GM21576 (cell line): ENCODE measurements at regions not wholly inside any gene's neighbourhood (a gene's known extent, or its start where the extent isn't known, plus 50 kb on each side); places are given as distances from the start of the nearest gene placed in this dataset.

ENCODE experiments used
- ATAC-seq: cut with Tn5 transposase; IDR thresholded peaks from one replicate; pipeline ENCODE4 v1.9.1; 2021; ENCODE audit warnings: mild to moderate bottlenecking, moderate library complexity; ENCODE audit not compliant: unreplicated experiment

DNA sequence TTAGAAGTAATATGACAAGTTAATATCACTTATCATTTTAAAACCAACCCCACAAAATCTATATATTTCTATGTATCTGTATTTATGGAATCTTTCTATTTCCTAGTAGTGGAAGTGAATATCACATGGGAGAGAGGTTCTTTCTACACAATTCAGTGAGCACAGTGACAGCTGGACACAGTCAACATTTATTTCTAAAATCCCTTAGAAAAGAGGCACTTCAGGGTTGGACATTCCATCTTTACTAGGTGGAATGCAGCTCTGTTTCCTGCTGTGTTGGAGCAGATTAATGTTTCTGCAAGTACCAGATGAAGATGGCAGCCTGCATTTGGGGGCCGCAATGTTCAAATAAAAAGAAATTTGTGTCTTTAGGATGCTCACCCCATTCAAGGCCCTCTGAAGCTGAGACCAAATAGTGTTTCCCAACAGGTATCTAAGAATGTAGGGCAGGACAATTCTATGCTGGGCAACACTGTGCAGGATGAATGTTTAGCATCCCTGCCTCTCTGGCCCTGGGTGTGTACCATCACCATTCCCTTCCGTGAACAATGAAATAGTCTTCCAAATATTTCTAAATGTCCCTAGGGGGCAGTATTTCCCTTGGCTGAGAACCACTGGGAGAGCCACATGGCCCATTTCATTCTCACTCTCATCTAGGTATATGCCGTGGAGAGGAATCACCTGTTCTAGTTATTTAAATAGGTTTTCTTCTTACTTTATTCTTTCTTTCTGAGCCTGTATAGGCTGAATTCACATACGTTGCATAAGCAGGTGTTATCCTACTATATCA, 394.8 kb downstream of the PRDM2 start:
- ATAC-seq: no peak

DNA sequence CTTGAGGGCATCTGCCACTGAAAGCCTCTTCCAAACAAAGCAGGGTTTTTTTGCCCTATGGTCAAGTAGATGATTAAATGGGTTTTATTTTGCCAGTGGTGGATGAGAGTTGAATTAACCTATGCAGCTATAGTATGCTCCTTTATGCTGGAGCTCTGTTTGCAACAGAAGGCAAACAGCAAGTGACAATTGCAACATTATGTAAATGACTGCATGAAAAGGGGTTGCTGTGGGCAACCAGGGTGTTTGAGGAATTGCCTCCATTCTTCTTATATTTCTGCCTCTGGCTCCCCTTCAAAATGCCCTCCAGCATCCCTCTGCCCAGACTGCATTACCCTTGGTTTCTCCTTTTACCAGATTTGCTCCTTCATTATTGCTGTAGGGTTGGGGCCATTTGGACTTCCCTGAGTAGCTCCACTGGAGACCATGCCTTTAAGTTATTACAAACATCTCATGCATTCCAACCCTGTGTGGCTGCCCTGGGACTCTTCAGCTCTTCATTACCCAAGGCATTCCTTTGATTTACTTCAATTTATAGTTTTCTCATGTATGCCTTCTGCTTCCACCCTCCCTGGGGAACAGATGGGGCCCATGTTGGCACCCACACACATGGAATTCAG, 398.4 kb downstream of the PRDM2 start:
- no peak for ATAC-seq

DNA sequence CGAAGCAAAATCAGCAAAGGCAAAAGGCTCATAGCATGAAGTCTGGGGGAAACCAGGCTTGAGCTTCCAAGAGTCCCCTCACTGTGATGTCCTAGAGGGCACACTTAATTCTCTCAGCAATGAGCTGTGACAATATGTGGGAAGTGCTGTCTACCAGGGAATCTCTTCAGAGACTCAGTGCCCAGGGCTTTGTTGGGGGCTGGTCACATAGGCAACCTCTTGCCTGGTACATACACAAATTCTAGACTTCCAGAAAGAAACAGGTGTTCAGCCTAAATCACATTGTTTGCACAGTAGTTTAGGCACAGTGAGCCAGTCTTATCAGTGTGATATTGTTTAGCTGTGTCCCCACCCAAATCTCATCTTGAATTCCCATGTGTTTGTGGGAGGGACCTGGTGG, 400.5 kb downstream of the PRDM2 start:
- no peak for ATAC-seq

DNA sequence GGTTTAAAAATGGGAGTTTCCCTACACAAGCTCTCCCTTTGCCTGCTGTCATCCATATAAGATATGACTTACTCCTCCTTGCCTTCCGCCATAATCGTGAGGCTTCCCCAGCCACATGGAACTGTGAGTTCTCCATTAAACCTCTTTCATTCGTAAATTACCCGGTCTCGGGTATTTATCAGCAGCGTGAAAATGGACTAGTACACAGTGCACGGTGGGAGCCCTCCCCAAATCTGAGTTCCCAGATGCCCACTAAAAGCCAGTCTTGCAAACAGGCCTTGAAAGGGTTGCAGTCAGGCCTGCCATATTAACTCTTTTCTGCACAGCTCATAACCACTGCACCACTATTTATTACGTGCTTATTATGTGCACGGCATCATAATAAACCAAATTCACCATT, 400.9 kb downstream of the PRDM2 start:
- no peak for ATAC-seq

DNA sequence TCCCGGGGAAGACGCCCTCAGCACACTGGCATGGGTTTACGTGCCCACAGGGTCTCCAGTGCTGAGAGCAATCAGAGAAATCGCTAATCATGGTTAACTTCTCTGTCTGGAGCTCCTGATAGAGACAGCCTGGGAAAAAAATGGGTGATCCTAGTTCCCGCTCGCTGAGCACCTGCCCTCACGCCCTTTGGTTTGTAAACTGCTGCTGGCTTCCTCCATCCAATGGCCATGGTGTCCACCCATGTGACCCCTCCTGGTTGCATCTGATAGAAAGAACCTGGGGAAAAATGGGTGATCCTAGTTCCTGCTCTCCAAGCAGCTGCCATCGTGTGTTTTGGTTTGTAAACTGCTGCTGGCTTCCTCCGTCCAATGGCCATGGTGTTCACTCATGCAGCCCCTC, 402.2 kb downstream of the PRDM2 start:
- ATAC-seq: no peak

DNA sequence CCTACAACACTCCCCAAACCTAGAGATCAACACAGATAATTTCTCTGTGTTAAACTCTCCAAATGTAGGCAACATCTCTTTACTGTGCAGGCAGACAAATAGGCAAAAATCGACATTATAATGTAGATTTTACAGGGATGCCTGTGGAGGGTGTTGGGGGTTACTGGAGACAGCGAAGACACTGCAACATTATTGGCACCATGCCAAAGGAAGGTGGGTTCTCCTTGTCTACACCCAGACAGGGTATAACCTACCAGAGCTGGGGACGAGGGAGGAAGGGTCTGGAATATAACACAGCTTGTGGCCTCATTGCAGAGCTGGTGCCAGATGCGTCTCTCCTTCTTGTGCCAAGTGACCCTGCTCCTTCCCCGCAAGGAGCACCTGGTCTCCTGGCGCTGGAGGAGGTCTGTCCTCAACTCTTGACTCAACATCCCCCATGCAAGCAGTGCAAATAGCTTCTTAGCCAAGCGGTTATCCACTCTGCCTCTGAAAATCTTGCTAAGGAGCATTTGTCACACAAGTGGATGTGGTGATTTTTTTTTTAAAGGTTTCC, 404.0 kb downstream of the PRDM2 start:
- ATAC-seq: no peak

DNA sequence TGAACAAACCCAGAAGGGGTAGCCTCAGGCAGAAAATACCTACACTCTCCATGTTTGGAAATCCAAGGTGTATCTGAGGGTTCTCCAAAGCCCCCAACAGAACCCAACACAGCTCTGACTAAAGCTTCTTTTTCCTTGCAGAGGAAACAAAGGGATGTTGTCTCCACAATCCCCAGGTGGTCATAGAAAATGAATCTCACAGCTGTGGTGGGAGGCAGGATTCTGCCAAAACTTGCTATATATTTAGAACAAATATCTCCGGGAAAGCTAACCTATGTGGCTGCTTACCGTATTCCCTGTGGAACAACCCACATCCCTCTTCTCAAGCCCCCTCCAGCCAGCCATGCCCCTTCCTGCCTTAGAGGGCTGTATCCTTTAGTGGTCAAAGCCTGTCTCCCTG, 406.1 kb downstream of the PRDM2 start:
- no peak for ATAC-seq

DNA sequence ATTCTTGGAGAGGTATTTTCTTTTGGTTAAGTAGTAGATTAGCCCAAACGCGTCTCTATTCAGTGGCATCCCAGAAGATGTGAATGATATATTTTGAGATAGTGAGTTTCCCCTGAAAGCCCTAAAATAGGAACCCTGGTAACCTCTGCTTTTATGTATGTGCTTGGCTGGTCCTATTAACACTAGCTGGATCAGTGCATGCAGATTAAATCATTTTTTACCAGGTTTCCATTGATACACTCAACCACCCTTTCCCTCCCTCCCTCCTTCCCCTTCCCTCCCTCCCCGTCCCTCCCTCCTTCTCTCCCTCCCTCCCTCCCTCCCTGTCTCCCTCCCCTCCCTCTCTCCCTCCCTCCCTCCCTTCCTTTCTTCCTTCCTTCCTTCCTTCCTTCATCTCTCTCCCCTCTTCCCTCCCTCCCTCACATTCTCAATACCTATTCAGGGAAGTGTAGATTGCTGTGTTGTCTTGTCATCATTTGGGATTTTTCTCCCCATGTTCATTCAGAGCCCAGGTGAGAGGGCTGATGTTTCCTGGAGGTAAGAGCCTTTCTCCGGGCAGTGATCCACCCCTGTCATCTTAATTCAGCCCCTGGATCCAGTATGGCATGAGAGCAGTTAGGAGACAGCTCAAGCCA, 406.8 kb downstream of the PRDM2 start:
- ATAC-seq: no peak

DNA sequence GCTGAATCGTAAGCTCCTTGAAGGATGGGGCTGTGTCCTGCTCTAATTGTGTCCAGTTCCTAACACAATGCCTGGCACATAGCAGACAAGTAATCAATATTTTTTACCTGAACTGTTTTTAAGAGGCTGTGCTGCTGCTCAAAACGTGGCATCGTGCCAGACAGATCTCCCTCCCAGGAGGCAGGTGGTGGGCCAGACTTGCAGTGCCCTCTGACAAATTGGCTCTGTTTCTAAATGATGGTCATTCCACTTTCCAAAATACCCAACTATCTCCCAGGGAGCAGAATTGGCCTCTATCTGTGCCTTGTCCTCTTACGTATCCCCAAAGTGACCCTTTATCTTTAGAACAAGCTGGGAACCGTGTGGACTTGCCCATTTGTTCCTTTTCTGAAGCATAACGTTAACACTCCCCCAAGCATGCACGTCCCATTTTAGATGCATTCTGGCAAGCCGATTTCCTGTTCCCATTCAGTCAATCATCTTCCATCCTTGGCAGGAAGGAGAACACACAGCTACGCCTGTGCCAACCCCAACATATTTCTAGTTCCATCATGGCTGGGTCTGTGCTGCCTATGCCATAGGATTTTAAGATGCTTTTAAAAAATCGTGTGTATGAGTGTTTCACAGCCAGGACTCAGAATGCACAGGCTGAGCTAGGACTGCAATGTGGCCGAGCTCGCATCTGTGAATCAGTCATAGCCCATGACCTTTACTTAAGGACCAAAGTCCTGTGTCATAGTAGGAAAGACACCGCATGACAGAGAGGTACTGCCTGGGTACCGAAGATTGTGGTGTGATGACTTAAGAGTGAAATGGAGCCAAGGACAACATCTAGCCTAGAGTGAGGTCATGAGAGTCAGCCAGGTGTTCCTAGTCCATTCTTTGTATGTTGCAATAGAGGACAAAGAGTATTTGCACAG, 408.6 kb downstream of the PRDM2 start:
- ATAC-seq: no peak

DNA sequence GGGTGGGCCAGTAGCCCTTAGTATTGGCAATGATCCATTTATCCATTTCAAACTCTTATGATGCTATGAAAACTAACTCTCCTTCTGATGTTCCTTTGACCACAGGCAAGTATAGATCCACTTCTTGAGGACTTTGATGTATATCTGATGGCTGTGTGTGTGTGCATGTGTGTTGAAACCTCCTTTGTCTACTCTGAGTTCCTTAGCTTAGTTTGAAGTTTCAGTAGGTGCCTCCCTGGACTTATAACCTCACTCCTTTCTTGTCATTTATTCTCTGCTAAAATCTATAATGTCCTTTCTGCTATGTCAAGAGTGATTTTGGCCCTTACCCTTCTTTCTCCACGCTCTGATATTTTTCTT, 409.3 kb downstream of the PRDM2 start:
- no peak for ATAC-seq

DNA sequence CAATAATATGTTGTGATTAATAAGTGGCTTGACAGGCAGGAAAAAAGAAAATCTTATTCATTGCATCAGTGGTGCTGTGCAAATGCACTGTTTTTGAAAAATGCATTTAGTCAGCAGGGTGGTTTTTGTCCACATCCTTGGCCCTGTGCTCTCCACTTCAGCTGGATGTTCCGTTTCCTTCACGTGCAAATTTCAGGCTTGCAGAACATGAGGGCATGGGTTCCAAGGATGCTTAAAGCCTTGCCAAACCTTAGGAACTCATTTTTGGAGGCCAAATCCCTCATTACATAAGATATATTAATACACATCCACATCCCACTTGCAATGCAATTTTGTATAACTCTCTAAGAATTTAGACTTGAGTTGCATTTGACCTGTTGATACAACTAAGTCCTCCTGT, 410.1 kb downstream of the PRDM2 start:
- ATAC-seq: no peak

DNA sequence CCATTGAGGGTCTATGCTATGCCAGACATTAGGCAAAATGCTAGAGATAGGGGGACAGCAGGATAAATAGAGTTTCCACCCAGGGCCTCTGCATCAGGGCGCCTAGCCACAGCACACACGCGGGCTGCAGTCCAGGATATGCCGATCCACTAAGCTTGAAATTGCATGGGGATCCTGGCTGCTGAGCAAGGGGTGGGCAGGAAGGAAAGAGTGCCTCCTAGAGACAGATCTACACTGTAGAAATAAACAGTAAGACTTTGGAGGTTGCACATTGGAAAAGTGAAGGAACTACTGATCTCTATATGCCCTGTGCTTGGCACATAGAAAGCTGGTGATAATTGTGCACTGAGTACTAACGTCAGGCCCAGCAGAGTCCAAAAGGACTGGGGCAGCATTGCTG, 411.1 kb downstream of the PRDM2 start:
- no peak for ATAC-seq

DNA sequence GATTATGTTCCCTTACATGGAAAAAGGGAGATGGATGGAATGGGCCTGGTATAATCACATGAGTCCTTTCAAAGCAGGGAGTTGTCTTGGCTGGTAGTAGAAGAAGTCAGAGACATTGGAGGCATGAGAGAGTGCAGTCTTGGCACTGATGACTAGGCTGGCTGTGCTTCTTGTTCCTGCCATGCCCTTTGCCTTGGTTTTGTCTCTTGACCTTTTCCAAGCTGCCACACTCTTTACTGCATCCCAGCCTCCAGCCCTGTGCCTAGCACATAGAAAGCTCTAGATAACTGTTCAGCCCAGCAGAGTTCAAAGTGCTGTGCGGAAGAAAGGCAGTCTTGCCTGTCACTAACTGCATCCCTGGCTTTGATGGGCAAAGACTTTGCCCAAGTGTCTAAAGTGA, 412.6 kb downstream of the PRDM2 start:
- ATAC-seq: no peak

DNA sequence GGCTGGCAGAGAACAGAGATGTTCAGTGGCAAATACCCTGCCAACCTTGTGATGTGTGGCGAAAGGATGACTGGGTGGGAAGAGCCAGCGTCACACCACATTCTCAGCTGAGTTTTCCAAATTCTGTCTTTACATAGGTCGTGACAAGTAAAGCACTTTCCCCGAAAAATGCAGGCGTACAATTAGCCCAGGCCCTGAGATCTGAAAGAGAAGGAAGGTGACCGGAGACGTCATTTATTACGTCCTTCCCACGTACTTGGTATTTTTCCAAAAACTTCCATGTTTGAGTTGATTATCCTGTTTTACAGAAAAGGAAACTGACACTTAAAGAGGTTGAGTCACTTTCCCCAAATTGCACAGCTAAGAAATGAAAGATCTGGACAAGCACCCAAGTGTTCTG, 413.3 kb downstream of the PRDM2 start:
- ATAC-seq: no peak

DNA sequence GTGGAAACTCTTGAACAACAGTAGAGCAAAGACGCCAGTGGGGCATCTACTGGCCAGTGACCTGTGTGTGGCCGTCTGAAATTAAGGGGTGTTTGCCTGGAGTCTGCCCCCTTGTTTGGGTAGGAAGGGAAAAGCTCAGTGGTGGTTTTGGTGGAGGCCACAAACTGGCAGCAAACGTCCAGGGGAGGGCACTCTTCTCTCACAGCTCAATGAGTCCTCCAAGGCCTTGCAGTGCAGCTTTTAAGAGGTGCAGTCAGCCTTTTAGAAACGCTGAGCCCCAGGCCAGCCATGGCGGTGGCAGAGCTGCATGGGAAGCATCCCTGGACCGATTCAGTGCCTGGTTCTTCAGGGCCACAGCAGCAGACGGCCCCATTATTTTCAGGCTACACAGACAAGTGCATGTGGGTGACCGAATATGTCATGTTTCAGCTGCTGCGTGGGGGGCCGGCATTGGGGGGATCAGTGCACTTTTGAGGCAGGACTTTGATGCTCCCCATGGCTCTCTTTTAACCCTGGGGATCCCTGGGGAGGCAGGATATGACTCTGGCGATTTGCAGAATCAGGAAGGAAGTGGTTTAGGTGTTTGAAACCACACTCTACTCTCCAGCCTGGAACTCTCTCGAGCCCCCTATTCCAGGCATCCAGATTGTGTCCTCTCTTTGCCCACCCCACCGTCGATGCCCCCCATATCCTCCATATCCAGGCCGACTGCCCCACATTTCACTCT, 414.0 kb downstream of the PRDM2 start:
- no peak for ATAC-seq

DNA sequence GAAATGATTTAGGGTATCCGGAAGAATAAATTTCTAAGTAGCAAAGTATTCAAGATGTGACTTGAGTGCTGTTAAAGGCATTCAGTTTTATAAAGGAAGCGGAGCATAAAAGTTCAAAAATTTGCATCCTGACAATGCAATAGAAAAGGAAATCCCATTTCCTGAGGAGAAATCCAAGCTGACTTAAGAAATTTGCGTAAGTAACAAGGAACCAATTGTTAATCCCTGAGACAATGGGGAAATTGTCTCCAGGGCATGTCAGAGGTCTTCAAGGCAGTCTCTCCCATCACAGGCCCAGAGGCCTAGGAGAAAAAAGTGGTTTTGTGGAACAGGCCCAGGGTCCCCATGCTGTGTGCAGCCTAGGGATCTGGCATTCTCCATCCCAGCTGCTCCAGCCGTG, 416.0 kb downstream of the PRDM2 start:
- ATAC-seq: no peak

DNA sequence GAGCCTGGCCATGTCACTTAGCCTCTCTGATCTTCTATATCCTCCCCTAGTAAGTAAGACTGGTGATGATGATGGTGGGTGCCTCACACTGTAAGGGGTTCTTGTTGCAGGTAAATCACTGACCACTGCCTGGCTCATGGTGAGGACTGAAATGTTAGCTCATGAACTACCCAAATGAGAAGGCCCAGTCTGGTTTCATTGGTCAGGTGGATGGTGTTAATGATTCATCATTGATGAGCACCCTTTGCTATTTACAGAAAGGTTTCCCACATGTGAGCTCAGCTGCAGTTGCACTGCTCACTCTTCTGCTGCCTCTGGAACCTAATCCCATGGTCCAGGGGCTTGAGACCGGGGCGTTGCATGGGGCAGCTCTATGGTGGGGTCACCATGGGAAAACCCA, 417.7 kb downstream of the PRDM2 start:
- no peak for ATAC-seq

DNA sequence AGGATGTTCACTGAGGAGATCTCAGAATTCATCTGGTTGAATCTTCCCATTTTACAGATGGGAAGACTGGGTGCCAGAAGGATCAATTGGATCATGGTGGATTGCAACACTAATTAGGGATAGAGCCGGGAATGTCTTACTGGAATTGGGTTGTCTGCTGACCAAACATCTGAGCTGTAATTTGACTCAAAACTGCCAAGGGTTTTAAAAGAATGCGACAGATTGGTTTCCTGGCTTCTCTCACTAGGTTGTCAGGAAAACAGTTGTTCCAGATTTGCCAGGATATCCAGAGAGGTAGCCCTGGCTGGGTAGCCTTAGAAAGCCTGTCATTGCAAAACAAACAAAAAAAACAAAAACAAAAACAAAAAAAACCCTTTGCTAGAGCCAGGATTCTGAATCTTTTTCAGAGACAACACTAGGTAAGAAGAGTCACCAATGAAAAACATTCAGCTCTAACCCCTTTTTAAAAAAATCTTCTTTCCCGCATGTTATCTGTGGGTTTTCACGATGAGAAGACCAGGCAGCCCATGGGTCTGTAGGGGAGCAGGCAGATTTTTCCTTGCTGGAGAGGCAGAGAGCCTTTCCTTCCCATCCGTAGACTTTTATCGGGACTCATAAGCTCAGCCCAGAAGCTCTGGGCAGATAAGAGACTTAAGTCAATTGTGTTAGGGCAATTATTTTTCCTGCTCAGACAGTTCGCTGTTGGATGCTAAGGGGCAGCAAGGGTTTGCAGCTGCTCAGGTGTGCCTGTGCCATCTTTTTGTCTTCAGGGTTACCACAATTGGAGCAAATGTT, 418.9 kb downstream of the PRDM2 start:
- no peak for ATAC-seq

DNA sequence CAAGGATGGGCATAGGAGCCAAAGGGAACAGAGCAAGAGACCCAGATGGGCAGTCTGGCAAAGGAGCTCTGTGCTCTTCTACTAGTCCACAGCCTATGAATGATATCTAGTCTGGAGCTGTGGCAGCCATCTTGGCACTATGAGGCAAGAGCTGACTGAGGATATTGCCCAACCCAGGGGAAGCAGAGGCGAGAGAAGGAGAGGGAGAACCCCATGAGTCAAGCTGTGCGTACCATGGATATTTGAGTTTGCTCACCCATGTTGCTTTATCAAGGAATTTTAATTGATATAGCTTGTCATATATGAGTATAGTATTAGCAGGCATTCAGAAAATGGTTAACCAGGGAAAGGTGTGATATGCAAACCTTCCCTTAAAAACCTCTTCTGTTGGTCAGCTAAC, 420.9 kb downstream of the PRDM2 start:
- ATAC-seq: no peak

DNA sequence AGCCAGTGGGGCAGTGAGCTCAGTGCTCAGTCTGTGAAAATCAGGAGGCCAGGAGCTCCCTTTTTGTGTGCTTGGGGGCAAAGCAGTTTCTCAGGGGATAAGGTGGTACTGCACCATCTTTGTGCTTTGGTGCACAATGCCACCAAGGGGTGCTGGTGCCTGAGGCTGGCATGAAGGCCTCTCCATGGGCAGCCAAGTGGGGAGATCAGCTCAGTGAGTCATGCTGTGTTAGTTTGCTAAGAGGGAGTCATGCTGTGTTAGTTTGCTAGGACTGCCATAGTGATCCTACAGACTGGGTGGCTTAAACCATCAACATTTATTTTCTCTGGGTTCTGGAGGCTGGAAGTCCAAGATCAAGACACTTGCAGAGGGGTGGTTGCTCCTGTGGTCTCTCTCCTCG, 428.1 kb downstream of the PRDM2 start:
- no peak for ATAC-seq
